ENCODE measurements at regions not wholly inside any gene's neighbourhood (a gene's known extent, or its start where the extent isn't known, plus 50 kb on each side); places are given as distances from the start of the nearest gene placed in this dataset.

DNA sequence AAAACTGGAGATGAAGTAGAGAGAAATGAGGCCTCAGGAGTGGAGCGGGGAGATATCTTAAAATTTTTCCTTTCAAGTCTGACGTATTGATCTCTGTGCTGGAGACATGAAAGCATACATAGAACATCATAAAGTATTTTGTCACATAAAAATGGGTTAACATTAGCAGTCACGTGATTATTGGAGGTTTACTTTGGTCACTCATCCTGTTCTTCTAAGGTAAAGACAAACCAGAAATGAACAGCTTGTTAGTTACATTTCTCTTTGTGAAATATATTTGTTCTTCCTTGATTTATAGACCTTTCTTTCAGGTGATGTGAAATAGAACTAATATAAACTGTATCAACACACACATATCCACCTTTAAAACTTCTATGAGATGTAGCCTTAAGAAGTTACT lies 324.1 kb downstream of the SQOR start:
- no peak overlapping the region for H2AFZ ChIP-seq (ENCODE audit: low read depth, low read length)
- no peak overlapping the region for H4K91ac ChIP-seq (ENCODE audit: low read length)
- H3K9ac ChIP-seq (ENCODE audit: low read length), result no peak overlapping the region
- no peak overlapping the region for H3K27ac ChIP-seq (ENCODE audit: low read length, poor library complexity, severe bottlenecking)
- no peak overlapping the region for H4K8ac ChIP-seq (ENCODE audit: low read length)
- no peak overlapping the region for H3K4me2 ChIP-seq (ENCODE audit: low read length, poor library complexity, severe bottlenecking)
- no peak overlapping the region for H3K14ac ChIP-seq (ENCODE audit: low read length in 2 of 2)
- DNase-seq, result no peak
- no peak overlapping the region for H3K23ac ChIP-seq (ENCODE audit: low read length in 2 of 2)
- H3K79me1 ChIP-seq (replicated peaks; ENCODE audit: low read length, poor library complexity, severe bottlenecking), result no peaks in the 10 kb centered on the region
- no peaks in the 10 kb centered on the region for H3K4me1 ChIP-seq (ENCODE audit: control insufficient read depth, insufficient read depth, low read depth, low read length)
- H2BK120ac ChIP-seq (ENCODE audit: low read depth, low read length), result no peak overlapping the region
- H2BK5ac ChIP-seq (ENCODE audit: low read depth, low read length, poor library complexity, severe bottlenecking), result no peak overlapping the region
- no peak overlapping the region for H2AK5ac ChIP-seq (ENCODE audit: low read length, severe bottlenecking)
- no peaks in the 10 kb centered on the region for H3K27me3 ChIP-seq (ENCODE audit: control insufficient read depth in 1 of 2, insufficient read depth in 1 of 2, low read length in 2 of 2)
- no peak overlapping the region for H3K18ac ChIP-seq (ENCODE audit: low read depth in 1 of 2, low read length in 2 of 2)
- H3K9me3 ChIP-seq (ENCODE audit: control insufficient read depth, low read length), result peaks cover 17% of the 10 kb centered on the region
- WGBS, result 100% methylated on average over 1 of the region's 3 CpGs
- H3K36me3 ChIP-seq (ENCODE audit: control insufficient read depth in 1 of 2, insufficient read depth in 2 of 2, low read depth in 1 of 2, low read length in 2 of 2), result no peaks in the 10 kb centered on the region
- H2BK15ac ChIP-seq (ENCODE audit: low read depth, poor library complexity, severe bottlenecking), result no peak overlapping the region
- no peak overlapping the region for H3K4me3 ChIP-seq (ENCODE audit: insufficient read depth in 1 of 2, low read depth in 1 of 2, low read length in 2 of 2)
- H2BK12ac ChIP-seq (ENCODE audit: low read length in 2 of 2), result no peak overlapping the region
- no peak overlapping the region for H3K4ac ChIP-seq (ENCODE audit: low read depth in 1 of 2, low read length in 2 of 2)

DNA sequence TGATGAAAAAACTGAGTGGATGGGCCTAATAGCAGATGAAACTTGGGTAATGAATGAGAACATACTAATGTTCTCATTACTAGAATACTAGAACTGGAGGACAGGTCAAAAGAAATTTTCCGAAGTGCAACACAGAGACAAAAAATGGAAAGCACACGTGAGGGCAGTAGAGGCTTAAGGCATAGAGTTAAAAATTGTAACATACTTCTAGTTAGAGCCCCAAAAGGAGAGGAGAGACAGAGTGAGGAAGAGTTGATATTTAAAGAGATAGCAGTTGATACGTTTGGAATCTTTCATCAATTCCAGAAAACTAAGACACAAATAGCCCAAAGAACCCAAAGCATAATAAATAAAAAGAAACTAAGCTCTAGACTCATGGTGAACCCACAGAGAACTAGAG lies 327.9 kb downstream of the SQOR start:
- 71% methylated on average over 3 of the region's 3 CpGs for WGBS
- Histone ChIP-seq H3K36me3 (ENCODE audit: control insufficient read depth in 1 of 2, insufficient read depth in 2 of 2, low read depth in 1 of 2, low read length in 2 of 2) (no peaks in the 10 kb centered on the region), H2BK15ac (ENCODE audit: low read depth, poor library complexity, severe bottlenecking) (no peak overlapping the region), H2AFZ (ENCODE audit: low read depth, low read length) (no peak overlapping the region), H3K4me3 (ENCODE audit: insufficient read depth in 1 of 2, low read depth in 1 of 2, low read length in 2 of 2) (no peak overlapping the region), H4K91ac (ENCODE audit: low read length) (no peak overlapping the region), H4K8ac (ENCODE audit: low read length) (no peak overlapping the region), H3K9me3 (ENCODE audit: control insufficient read depth, low read length) (peaks cover 17% of the 10 kb centered on the region), H3K18ac (ENCODE audit: low read depth in 1 of 2, low read length in 2 of 2) (no peak overlapping the region), H3K23ac (ENCODE audit: low read length in 2 of 2) (no peak overlapping the region), H3K9ac (ENCODE audit: low read length) (no peak overlapping the region), H3K4ac (ENCODE audit: low read depth in 1 of 2, low read length in 2 of 2) (no peak overlapping the region), H2AK5ac (ENCODE audit: low read length, severe bottlenecking) (no peak overlapping the region), H3K27ac (ENCODE audit: low read length, poor library complexity, severe bottlenecking) (no peak overlapping the region), H3K4me2 (ENCODE audit: low read length, poor library complexity, severe bottlenecking) (no peak overlapping the region), H3K79me1 (replicated peaks; ENCODE audit: low read length, poor library complexity, severe bottlenecking) (no peaks in the 10 kb centered on the region), H2BK120ac (ENCODE audit: low read depth, low read length) (no peak overlapping the region), H3K4me1 (ENCODE audit: control insufficient read depth, insufficient read depth, low read depth, low read length) (no peaks in the 10 kb centered on the region), H3K14ac (ENCODE audit: low read length in 2 of 2) (no peak overlapping the region), H2BK12ac (ENCODE audit: low read length in 2 of 2) (no peak overlapping the region), H2BK5ac (ENCODE audit: low read depth, low read length, poor library complexity, severe bottlenecking) (no peak overlapping the region), H3K27me3 (ENCODE audit: control insufficient read depth in 1 of 2, insufficient read depth in 1 of 2, low read length in 2 of 2) (no peaks in the 10 kb centered on the region)
- no peak for DNase-seq

GRCh38 chr15:45970542-45970941 lies 335.7 kb downstream of the SQOR start:
- DNase-seq, result no peak
- H2BK15ac ChIP-seq (ENCODE audit: low read depth, poor library complexity, severe bottlenecking), result no peak overlapping the region
- no peak overlapping the region for H3K27ac ChIP-seq (ENCODE audit: low read length, poor library complexity, severe bottlenecking)
- no peak overlapping the region for H2BK5ac ChIP-seq (ENCODE audit: low read depth, low read length, poor library complexity, severe bottlenecking)
- H3K4me3 ChIP-seq (ENCODE audit: insufficient read depth in 1 of 2, low read depth in 1 of 2, low read length in 2 of 2), result no peak overlapping the region
- H2AK5ac ChIP-seq (ENCODE audit: low read length, severe bottlenecking), result no peak overlapping the region
- H3K23ac ChIP-seq (ENCODE audit: low read length in 2 of 2), result no peak overlapping the region
- H3K4me2 ChIP-seq (ENCODE audit: low read length, poor library complexity, severe bottlenecking), result no peak overlapping the region
- H2BK12ac ChIP-seq (ENCODE audit: low read length in 2 of 2), result no peak overlapping the region
- no peaks in the 10 kb centered on the region for H3K36me3 ChIP-seq (ENCODE audit: control insufficient read depth in 1 of 2, insufficient read depth in 2 of 2, low read depth in 1 of 2, low read length in 2 of 2)
- no peak overlapping the region for H3K14ac ChIP-seq (ENCODE audit: low read length in 2 of 2)
- H3K27me3 ChIP-seq (ENCODE audit: control insufficient read depth in 1 of 2, insufficient read depth in 1 of 2, low read length in 2 of 2), result no peaks in the 10 kb centered on the region
- no peaks in the 10 kb centered on the region for H3K4me1 ChIP-seq (ENCODE audit: control insufficient read depth, insufficient read depth, low read depth, low read length)
- H4K91ac ChIP-seq (ENCODE audit: low read length), result no peak overlapping the region
- H3K9me3 ChIP-seq (ENCODE audit: control insufficient read depth, low read length), result peaks cover 18% of the 10 kb centered on the region
- H2BK120ac ChIP-seq (ENCODE audit: low read depth, low read length), result no peak overlapping the region
- no peaks in the 10 kb centered on the region for H3K79me1 ChIP-seq (replicated peaks; ENCODE audit: low read length, poor library complexity, severe bottlenecking)
- H3K4ac ChIP-seq (ENCODE audit: low read depth in 1 of 2, low read length in 2 of 2), result no peak overlapping the region
- WGBS, result 58% methylated on average over 1 of the region's 1 CpG
- H3K18ac ChIP-seq (ENCODE audit: low read depth in 1 of 2, low read length in 2 of 2), result no peak overlapping the region
- H4K8ac ChIP-seq (ENCODE audit: low read length), result no peak overlapping the region
- H3K9ac ChIP-seq (ENCODE audit: low read length), result no peak overlapping the region
- H2AFZ ChIP-seq (ENCODE audit: low read depth, low read length), result no peak overlapping the region

- Histone ChIP-seq H3K36me3 (ENCODE audit: control insufficient read depth in 1 of 2, insufficient read depth in 2 of 2, low read depth in 1 of 2, low read length in 2 of 2) (no peaks in the 10 kb centered on the region), H3K4ac (ENCODE audit: low read depth in 1 of 2, low read length in 2 of 2) (no peak overlapping the region), H3K9ac (ENCODE audit: low read length) (no peak overlapping the region), H2BK5ac (ENCODE audit: low read depth, low read length, poor library complexity, severe bottlenecking) (no peak overlapping the region), H3K79me1 (replicated peaks; ENCODE audit: low read length, poor library complexity, severe bottlenecking) (no peaks in the 10 kb centered on the region), H3K14ac (ENCODE audit: low read length in 2 of 2) (no peak overlapping the region), H4K91ac (ENCODE audit: low read length) (no peak overlapping the region), H2AK5ac (ENCODE audit: low read length, severe bottlenecking) (no peak overlapping the region), H2AFZ (ENCODE audit: low read depth, low read length) (no peak overlapping the region), H3K4me1 (ENCODE audit: control insufficient read depth, insufficient read depth, low read depth, low read length) (no peaks in the 10 kb centered on the region), H3K18ac (ENCODE audit: low read depth in 1 of 2, low read length in 2 of 2) (no peak overlapping the region), H3K4me3 (ENCODE audit: insufficient read depth in 1 of 2, low read depth in 1 of 2, low read length in 2 of 2) (no peak overlapping the region), H3K23ac (ENCODE audit: low read length in 2 of 2) (no peak overlapping the region), H3K4me2 (ENCODE audit: low read length, poor library complexity, severe bottlenecking) (no peak overlapping the region), H2BK120ac (ENCODE audit: low read depth, low read length) (no peak overlapping the region), H3K27me3 (ENCODE audit: control insufficient read depth in 1 of 2, insufficient read depth in 1 of 2, low read length in 2 of 2) (no peaks in the 10 kb centered on the region), H2BK12ac (ENCODE audit: low read length in 2 of 2) (no peak overlapping the region), H4K8ac (ENCODE audit: low read length) (no peak overlapping the region), H3K27ac (ENCODE audit: low read length, poor library complexity, severe bottlenecking) (no peak overlapping the region), H3K9me3 (ENCODE audit: control insufficient read depth, low read length) (peaks cover 10% of the 10 kb centered on the region), H2BK15ac (ENCODE audit: low read depth, poor library complexity, severe bottlenecking) (no peak overlapping the region)
- 87% methylated on average over 5 of the region's 5 CpGs for WGBS
- no peak for DNase-seq
These were observed 345.5 kb downstream of the SQOR start for GRCh38 chr15:45980366-45980765.
